ENCODE measurements at regions not wholly inside any gene's neighbourhood (a gene's known extent, or its start where the extent isn't known, plus 50 kb on each side); places are given as distances from the start of the nearest gene placed in this dataset.

- TF ChIP-seq PKNOX1 (IDR thresholded peaks at IDR 0.05) (no peak), BHLHE40 (IDR thresholded peaks at IDR 0.05; ENCODE audit: borderline replicate concordance) (no peak), SP1 (IDR thresholded peaks at IDR 0.05) (no peak), FOXM1 (IDR thresholded peaks at IDR 0.05; ENCODE audit: borderline replicate concordance) (no peak), ELF4 (IDR thresholded peaks at IDR 0.05) (no peak), HDGF (IDR thresholded peaks at IDR 0.05; ENCODE audit: borderline replicate concordance) (no peak), SUZ12 (IDR thresholded peaks at IDR 0.05) (no peak), NFRKB (IDR thresholded peaks at IDR 0.05) (no peak), FOXK2 (IDR thresholded peaks at IDR 0.05) (no peak), ZNF384 (IDR thresholded peaks at IDR 0.05) (no peak), FOXA1 (IDR thresholded peaks at IDR 0.05) (no peak), ARNT (IDR thresholded peaks at IDR 0.05) (no peak), TARDBP (IDR thresholded peaks at IDR 0.05) (no peak), LEF1 (IDR thresholded peaks at IDR 0.05; ENCODE audit: borderline replicate concordance) (no peak)
These were observed 673.4 kb downstream of the SLC4A3 start for GRCh38 chr2:220300806-220301205.

All from HEK293T (cell line).